ENCODE measurements at regions not wholly inside any gene's neighbourhood (a gene's known extent, or its start where the extent isn't known, plus 50 kb on each side); places are given as distances from the start of the nearest gene placed in this dataset.

DNA sequence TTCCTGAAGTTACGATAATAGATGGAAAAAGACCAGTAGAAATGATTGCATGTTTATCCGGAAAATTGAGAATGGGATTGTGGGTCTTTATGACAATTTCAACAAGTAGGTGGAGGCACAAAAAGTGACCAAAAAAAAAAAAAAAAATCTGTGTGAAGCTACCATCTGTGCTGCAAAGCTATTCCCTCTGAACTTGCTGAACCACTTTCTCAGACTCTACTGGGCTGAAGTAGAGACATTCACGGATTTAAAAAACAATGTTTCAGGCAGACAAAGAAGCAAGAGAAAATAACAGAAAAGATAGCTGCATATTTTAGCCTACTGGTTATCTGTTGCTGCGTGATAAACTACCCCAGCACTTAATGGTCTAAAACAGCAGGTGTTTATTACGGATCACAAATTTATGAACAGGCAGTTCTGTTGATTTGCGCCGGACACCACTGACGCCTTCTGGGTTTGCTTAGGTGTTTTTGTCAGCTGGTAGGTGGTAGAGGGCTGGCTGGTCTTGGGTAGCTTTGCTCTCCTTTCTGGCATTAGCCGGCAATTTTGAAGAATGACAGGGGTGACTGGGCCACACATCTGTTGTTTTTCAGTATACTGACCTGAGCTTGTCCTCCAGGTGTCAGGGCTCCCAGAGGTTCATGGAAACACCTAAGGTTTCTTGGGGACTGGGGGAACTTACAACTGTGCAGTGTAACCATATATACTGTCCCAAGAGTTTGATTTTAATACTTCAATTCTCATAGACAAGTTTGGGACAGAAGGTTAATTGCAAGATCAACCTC is 665.1 kb downstream of the CCSER2 start:
- H3K27me3 Mint-ChIP-seq: no peaks in the 10 kb centered on the region
- no peaks in the 10 kb centered on the region for H3K9me3 ChIP-seq (ENCODE audit: control insufficient read depth in 1 of 2, insufficient read depth in 1 of 2, low read length in 2 of 2)
- ChIA-PET POLR2A (no interaction called here), CTCF (no interaction called here)
- H3K4me3 Mint-ChIP-seq: no peak overlapping the region
- no peak overlapping the region for H3K27ac Mint-ChIP-seq
- H3K36me3 ChIP-seq (ENCODE audit: insufficient read depth, low read length): no peaks in the 10 kb centered on the region
- no peaks in the 10 kb centered on the region for H3K9me3 Mint-ChIP-seq
- no peak overlapping the region for H3K27ac ChIP-seq (ENCODE audit: low read depth in 1 of 2, low read length in 2 of 2)
- ATAC-seq (ENCODE audit: poor library complexity): no peak
- TF ChIP-seq, protein P1, sequence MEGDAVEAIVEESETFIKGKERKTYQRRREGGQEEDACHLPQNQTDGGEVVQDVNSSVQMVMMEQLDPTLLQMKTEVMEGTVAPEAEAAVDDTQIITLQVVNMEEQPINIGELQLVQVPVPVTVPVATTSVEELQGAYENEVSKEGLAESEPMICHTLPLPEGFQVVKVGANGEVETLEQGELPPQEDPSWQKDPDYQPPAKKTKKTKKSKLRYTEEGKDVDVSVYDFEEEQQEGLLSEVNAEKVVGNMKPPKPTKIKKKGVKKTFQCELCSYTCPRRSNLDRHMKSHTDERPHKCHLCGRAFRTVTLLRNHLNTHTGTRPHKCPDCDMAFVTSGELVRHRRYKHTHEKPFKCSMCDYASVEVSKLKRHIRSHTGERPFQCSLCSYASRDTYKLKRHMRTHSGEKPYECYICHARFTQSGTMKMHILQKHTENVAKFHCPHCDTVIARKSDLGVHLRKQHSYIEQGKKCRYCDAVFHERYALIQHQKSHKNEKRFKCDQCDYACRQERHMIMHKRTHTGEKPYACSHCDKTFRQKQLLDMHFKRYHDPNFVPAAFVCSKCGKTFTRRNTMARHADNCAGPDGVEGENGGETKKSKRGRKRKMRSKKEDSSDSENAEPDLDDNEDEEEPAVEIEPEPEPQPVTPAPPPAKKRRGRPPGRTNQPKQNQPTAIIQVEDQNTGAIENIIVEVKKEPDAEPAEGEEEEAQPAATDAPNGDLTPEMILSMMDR (IDR thresholded peaks at IDR 0.05): no peak
- H3K4me1 ChIP-seq (ENCODE audit: insufficient read depth, low read length): no peaks in the 10 kb centered on the region
- H3K4me1 Mint-ChIP-seq (ENCODE audit: low read depth): no peaks in the 10 kb centered on the region
- H3K27me3 ChIP-seq (ENCODE audit: control insufficient read depth in 1 of 2, insufficient read depth in 2 of 2, low read length in 2 of 2): no peaks in the 10 kb centered on the region
- H3K36me3 Mint-ChIP-seq (ENCODE audit: low read depth): no peaks in the 10 kb centered on the region
- intact Hi-C loops (cut with DNase I, micrococcal nuclease): no loop called here
- no peak for DNase-seq
- no peak overlapping the region for H3K4me3 ChIP-seq (ENCODE audit: low read length)

DNA sequence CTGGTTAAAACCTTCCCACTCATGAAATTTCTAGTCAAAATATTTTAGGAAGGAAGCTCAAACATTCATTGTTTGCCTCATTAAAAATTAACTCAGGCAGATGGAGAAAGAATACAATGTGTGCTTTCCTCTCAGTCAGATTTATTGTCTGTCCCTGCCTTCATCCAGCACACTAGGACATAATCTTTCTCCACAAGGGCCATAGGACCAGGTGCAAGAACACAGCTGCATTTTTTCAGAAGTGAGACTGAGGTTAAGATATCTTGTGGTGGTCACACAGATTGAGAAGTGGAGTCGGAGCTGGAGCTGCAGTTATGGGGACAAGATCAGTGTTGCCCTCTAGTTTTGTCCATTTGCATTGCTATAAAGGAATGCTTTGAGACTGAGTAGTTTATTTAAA is 666.3 kb downstream of the CCSER2 start:
- H3K27me3 Mint-ChIP-seq: peaks cover 4% of the 10 kb centered on the region
- H3K9me3 Mint-ChIP-seq: no peaks in the 10 kb centered on the region
- no peaks in the 10 kb centered on the region for H3K36me3 ChIP-seq (ENCODE audit: insufficient read depth, low read length)
- no peak overlapping the region for H3K27ac Mint-ChIP-seq
- POLR2A ChIA-PET: no interaction called here
- DNase-seq (no peak), ATAC-seq (ENCODE audit: poor library complexity) (no peak)
- no peaks in the 10 kb centered on the region for H3K36me3 Mint-ChIP-seq (ENCODE audit: low read depth)
- H3K4me3 ChIP-seq (ENCODE audit: low read length): no peak overlapping the region
- H3K27me3 ChIP-seq (ENCODE audit: control insufficient read depth in 1 of 2, insufficient read depth in 2 of 2, low read length in 2 of 2): no peaks in the 10 kb centered on the region
- H3K9me3 ChIP-seq (ENCODE audit: control insufficient read depth in 1 of 2, insufficient read depth in 1 of 2, low read length in 2 of 2): no peaks in the 10 kb centered on the region
- CTCF ChIA-PET: no interaction called here
- no peak overlapping the region for H3K4me3 Mint-ChIP-seq
- H3K27ac ChIP-seq (ENCODE audit: low read depth in 1 of 2, low read length in 2 of 2): no peak overlapping the region
- no peaks in the 10 kb centered on the region for H3K4me1 Mint-ChIP-seq (ENCODE audit: low read depth)
- intact Hi-C loops (cut with DNase I, micrococcal nuclease): no loop called here
- TF ChIP-seq, protein P1 (IDR thresholded peaks at IDR 0.05): no peak
- H3K4me1 ChIP-seq (ENCODE audit: insufficient read depth, low read length): no peaks in the 10 kb centered on the region

DNA sequence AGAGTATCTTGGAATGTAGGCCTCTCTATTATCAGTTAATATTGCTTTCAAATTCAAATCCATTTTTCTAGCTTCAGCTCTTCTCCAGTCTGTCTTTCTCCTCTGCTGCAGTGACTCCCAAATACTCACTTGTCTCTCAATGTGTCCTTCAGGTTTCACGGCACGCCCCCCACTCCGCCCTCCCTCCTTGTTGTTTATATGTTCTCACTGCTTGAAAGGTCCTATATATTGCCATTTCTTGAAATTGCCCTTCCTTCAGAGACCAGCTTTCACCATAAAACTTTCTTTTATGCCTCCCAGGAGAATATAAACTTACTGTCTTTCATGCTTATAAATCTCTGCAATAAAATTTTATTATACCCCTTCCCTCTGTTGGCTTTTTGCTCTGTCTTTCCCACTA is 668.2 kb downstream of the CCSER2 start:
- POLR2A ChIA-PET: no interaction called here
- no peaks in the 10 kb centered on the region for H3K27me3 ChIP-seq (ENCODE audit: control insufficient read depth in 1 of 2, insufficient read depth in 2 of 2, low read length in 2 of 2)
- TF ChIP-seq, protein P1 (IDR thresholded peaks at IDR 0.05): no peak

More for the DNA sequence above, 668.2 kb downstream of the CCSER2 start:
- Histone ChIP-seq H3K36me3 (ENCODE audit: insufficient read depth, low read length) (no peaks in the 10 kb centered on the region), H3K27ac (ENCODE audit: low read depth in 1 of 2, low read length in 2 of 2) (no peak overlapping the region), H3K9me3 (ENCODE audit: control insufficient read depth in 1 of 2, insufficient read depth in 1 of 2, low read length in 2 of 2) (no peaks in the 10 kb centered on the region), H3K4me3 (ENCODE audit: low read length) (no peak overlapping the region), H3K4me1 (ENCODE audit: insufficient read depth, low read length) (no peaks in the 10 kb centered on the region)
- Mint-ChIP-seq H3K36me3 (ENCODE audit: low read depth) (no peaks in the 10 kb centered on the region), H3K9me3 (no peaks in the 10 kb centered on the region), H3K27me3 (peaks cover 4% of the 10 kb centered on the region), H3K27ac (no peak overlapping the region), H3K4me3 (no peak overlapping the region), H3K4me1 (ENCODE audit: low read depth) (no peaks in the 10 kb centered on the region)
- no peak for DNase-seq
- ATAC-seq (ENCODE audit: poor library complexity): no peak
- intact Hi-C loops (cut with DNase I, micrococcal nuclease): no loop called here
- CTCF ChIA-PET: no interaction called here
